Gastroesophageal sphincter (tissue), 4 donors: ENCODE measurements at regions not wholly inside any gene's neighbourhood (a gene's known extent, or its start where the extent isn't known, plus 50 kb on each side); places are given as distances from the start of the nearest gene placed in this dataset.

Experiments used
- ATAC-seq: fragments of 150-250 bp; one replicate; pipeline ENCODE4 v1.9.1; 2016; ENCODE audit warnings: mild to moderate bottlenecking, moderate library complexity
- H3K27ac ChIP-seq, 4 donors: fragments of 200-600 bp; sonication (generic) in 3 of 4; 1 replicate in 3 of 4; 2 replicates in 1 of 4; pipeline ENCODE4 v1.5.1; 2016 to 2019
- H3K27me3 ChIP-seq: fragments of 200-600 bp; sonication (generic); one replicate; pipeline ENCODE4 v1.5.1; 2019
- H3K36me3 ChIP-seq, 2 donors: fragments of 200-600 bp; sonication (generic); one replicate each; pipeline ENCODE4 v1.5.1; 2019; ENCODE audit warnings: control low read depth in 1 of 2
- H3K4me1 ChIP-seq, 3 donors: fragments of 200-600 bp; sonication (generic); 1 replicate in 2 of 3; 2 replicates in 1 of 3; pipeline ENCODE4 v1.5.1; 2016 to 2019; ENCODE audit warnings: control low read depth in 2 of 3
- H3K4me3 ChIP-seq, 2 donors: fragments of 200-600 bp; sonication (generic); one replicate each; pipeline ENCODE4 v1.5.1; 2019; ENCODE audit warnings: mild to moderate bottlenecking in 1 of 2, moderate library complexity in 1 of 2
- H3K9me3 ChIP-seq, 3 donors: fragments of 200-600 bp; sonication (generic); one replicate each; pipeline ENCODE4 v1.5.1; 2017 to 2019; ENCODE audit warnings: control low read depth in 2 of 3
- EP300 ChIP-seq: sonication (generic); formaldehyde crosslinking; IDR thresholded peaks from one replicate; pipeline ENCODE4 v1.6.1; 2017; ENCODE audit warnings: antibody characterized with exemption, mild to moderate bottlenecking
- POLR2A ChIP-seq, 2 donors: fragments of 450-650 bp; IDR thresholded peaks; one replicate each; pipeline ENCODE4 v1.6.1; 2017; ENCODE audit warnings: antibody characterized with exemption in 2 of 2, mild to moderate bottlenecking in 2 of 2, moderate library complexity in 1 of 2
- POLR2AphosphoS5 ChIP-seq: sonication (generic); formaldehyde crosslinking; IDR thresholded peaks from one replicate; pipeline ENCODE4 v1.6.1; 2017; ENCODE audit warnings: antibody characterized with exemption
- WGBS, 2 donors: methylation state at CpG; one replicate each; pipeline ENCODE4 v1.1.5; 2018; ENCODE audit warnings: low coverage in 1 of 2; 5-methylcytosine and 5-hydroxymethylcytosine counted together
- TF ChIP-seq, protein P1 (sequence below), 4 experiments: fragments of 200-600 bp in 2 of 4; fragments of 450-650 bp in 2 of 4; sonication (generic) in 1 of 4; IDR thresholded peaks; one replicate each; pipeline ENCODE4 v1.5.1; 2017 to 2019; ENCODE audit warnings: antibody characterized with exemption in 4 of 4, mild to moderate bottlenecking in 2 of 4, moderate library complexity in 2 of 4

DNA sequence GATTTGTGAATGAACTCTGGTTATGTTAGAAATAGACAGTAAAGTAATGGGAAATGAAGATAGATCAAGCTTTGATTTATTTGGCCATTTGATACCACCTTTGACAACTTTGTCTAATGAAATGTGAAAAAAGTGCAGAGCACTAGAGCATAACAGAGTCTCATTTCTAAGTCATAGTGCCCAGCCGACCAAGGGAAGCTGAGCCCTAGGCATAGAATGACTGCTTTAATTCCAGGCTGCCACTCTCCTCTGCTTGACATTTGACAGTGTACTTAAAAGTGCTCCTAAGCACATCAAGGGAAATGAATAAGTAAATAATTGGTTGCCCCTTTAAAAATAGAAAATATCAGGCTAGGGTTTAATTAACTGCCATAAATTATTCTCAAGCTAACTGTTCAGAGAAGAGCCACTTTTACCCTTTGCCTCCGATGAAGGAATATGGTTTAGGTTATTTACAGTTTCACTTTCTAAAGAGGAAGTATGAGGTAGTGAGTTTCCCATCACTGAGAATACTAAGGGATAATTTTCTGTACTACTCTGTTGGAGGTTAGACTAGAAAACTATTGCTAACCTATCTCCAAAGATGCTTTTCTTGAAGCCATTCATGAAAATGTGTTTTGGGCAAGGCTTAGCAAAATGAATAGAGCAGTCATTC is 591.6 kb downstream of the REEP3 start:
- H3K4me3 ChIP-seq = no peak overlapping the region
- no peaks in the 10 kb centered on the region for H3K4me1 ChIP-seq
- H3K27ac ChIP-seq = no peak overlapping the region
- H3K9me3 ChIP-seq = no peaks in the 10 kb centered on the region
- WGBS, 2 donors = 43 to 58% methylated on average over 2 of the region's 2 CpGs
- TF ChIP-seq, protein P1, sequence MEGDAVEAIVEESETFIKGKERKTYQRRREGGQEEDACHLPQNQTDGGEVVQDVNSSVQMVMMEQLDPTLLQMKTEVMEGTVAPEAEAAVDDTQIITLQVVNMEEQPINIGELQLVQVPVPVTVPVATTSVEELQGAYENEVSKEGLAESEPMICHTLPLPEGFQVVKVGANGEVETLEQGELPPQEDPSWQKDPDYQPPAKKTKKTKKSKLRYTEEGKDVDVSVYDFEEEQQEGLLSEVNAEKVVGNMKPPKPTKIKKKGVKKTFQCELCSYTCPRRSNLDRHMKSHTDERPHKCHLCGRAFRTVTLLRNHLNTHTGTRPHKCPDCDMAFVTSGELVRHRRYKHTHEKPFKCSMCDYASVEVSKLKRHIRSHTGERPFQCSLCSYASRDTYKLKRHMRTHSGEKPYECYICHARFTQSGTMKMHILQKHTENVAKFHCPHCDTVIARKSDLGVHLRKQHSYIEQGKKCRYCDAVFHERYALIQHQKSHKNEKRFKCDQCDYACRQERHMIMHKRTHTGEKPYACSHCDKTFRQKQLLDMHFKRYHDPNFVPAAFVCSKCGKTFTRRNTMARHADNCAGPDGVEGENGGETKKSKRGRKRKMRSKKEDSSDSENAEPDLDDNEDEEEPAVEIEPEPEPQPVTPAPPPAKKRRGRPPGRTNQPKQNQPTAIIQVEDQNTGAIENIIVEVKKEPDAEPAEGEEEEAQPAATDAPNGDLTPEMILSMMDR (IDR thresholded peaks at IDR 0.05) = no peak
- no peak for TF ChIP-seq EP300
- TF ChIP-seq POLR2A (IDR thresholded peaks at IDR 0.05) = no peak
- no peak for TF ChIP-seq POLR2AphosphoS5
- no peaks in the 10 kb centered on the region for H3K27me3 ChIP-seq
- no peaks in the 10 kb centered on the region for H3K36me3 ChIP-seq
- no peak for ATAC-seq

DNA sequence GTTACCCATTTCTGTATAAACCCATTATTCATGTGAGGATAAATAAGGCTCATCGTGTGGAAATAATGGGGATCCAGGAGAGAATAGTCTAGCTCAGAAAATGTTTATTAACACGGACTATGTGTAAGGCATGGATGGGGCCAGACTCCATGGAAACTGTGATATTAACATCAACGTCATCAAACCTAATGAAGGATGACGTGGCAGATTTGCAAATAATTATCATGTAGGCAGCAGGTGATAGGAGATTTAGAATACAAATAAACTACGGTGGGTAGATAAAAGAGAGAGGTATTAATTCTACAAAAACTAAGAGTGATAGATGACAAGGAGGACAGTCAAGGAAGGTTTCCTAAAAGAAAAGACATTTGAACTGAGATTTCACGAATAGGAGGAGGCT is 592.2 kb downstream of the REEP3 start:
- Histone ChIP-seq H3K4me3 (no peak overlapping the region), H3K27me3 (no peaks in the 10 kb centered on the region), H3K27ac (no peak overlapping the region), H3K4me1 (no peaks in the 10 kb centered on the region), H3K9me3 (no peaks in the 10 kb centered on the region), H3K36me3 (no peaks in the 10 kb centered on the region)
- ATAC-seq = no peak
- WGBS, 2 donors = 55 to 61% methylated on average over 6 of the region's 6 CpGs
- TF ChIP-seq POLR2AphosphoS5 (no peak), EP300 (no peak), POLR2A (IDR thresholded peaks at IDR 0.05) (no peak)
- TF ChIP-seq, protein P1 (IDR thresholded peaks at IDR 0.05) = no peak

DNA sequence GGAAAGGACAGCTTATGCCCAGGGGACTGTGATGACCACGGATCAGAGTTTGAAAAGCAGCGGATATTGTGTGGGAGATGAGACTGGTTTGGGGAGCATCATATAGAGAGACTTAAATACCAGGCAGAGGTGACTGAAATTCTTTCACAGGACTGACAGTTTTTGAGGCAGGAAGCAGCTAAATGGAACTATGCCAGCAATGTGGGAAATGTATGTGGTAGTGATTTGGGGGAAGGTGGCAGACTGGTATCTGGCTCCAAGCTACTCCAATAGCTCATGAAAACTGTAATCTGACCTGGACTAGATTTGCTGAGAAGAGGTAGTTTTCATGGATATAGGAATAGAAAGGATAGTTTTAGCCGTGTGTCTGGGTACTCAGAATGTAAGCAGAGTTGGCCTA is 592.6 kb downstream of the REEP3 start:
- Histone ChIP-seq H3K4me1 (no peaks in the 10 kb centered on the region), H3K9me3 (no peaks in the 10 kb centered on the region), H3K4me3 (no peak overlapping the region), H3K27me3 (no peaks in the 10 kb centered on the region), H3K36me3 (no peaks in the 10 kb centered on the region), H3K27ac (no peak overlapping the region)
- TF ChIP-seq POLR2AphosphoS5 (no peak), EP300 (no peak), POLR2A (IDR thresholded peaks at IDR 0.05) (no peak)
- TF ChIP-seq, protein P1 (IDR thresholded peaks at IDR 0.05) = no peak
- WGBS, 2 donors = 67 to 75% methylated on average over 2 to 3 of the region's 3 CpGs
- ATAC-seq = no peak

DNA sequence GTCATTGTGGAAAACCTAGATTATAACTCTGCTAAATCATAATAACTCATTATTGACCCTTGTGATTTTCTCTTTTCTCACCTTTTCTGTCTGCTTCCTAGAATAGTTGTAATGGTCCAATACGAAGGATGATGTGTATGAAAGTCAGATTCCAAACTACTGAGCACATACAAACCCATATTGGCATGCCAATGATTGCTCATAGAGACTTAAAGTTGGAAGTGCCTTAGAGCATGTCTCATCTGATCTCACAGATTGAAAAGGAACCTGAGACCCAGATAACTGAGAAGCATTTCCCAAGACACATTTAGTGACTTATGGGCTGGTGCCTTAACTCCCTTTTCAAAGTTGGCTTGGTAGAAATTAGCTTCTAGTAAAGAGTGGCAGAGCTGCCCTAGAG is 594.3 kb downstream of the REEP3 start:
- ATAC-seq = no peak
- WGBS, 2 donors = 67 to 78% methylated on average over 1 of the region's 1 CpG
- Histone ChIP-seq H3K27ac (no peak overlapping the region), H3K27me3 (no peaks in the 10 kb centered on the region), H3K36me3 (no peaks in the 10 kb centered on the region), H3K9me3 (no peaks in the 10 kb centered on the region), H3K4me3 (no peak overlapping the region), H3K4me1 (no peaks in the 10 kb centered on the region)
- TF ChIP-seq, protein P1 (IDR thresholded peaks at IDR 0.05) = no peak
- no peak for TF ChIP-seq POLR2A (IDR thresholded peaks at IDR 0.05)
- no peak for TF ChIP-seq POLR2AphosphoS5
- no peak for TF ChIP-seq EP300

DNA sequence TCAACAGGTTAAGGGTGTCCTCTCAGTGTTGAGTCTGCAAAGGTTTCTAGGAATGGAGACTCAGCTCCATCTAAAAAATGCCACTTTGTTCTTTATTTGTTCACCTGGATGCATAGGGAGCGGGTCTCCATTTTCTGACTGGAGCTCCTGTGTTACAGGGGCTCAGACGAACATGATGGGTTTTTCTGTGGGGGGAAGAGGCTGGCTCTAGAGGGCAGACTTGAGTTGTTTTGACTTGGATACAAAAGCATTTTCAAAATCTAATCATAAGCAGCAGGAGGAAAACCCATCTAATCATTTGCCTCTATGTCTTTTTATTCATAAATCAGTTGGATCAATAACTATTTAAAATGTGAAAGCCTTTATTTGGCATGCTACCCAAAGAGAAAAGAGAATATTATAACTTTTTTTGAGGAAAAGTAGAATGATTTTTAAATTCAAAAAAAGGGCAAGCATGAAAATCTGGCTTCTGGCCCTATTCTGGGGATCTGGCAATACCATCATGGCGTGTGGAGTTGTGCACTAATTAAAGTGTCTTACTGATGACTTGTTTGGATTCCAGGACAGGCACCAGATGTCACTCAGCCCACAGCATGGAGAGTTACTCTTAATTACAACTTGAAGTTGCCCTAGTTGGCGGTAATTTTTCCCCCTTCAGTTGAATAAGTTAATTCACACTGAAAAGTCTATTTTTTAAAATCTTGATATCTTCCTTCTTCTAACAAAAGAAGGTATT is 594.9 kb downstream of the REEP3 start:
- H3K27ac ChIP-seq = no peak overlapping the region
- ATAC-seq = no peak
- TF ChIP-seq EP300 = no peak
- TF ChIP-seq, protein P1 (IDR thresholded peaks at IDR 0.05) = peak in 1 of 4 experiments; percentile 35
- H3K4me3 ChIP-seq = no peak overlapping the region
- no peaks in the 10 kb centered on the region for H3K27me3 ChIP-seq
- 54 to 69% methylated on average over 4 of the region's 4 CpGs for WGBS, 2 donors
- H3K36me3 ChIP-seq = no peaks in the 10 kb centered on the region
- H3K4me1 ChIP-seq = no peaks in the 10 kb centered on the region
- H3K9me3 ChIP-seq = no peaks in the 10 kb centered on the region
